NB4 (cell line): ENCODE measurements at regions not wholly inside any gene's neighbourhood (a gene's known extent, or its start where the extent isn't known, plus 50 kb on each side); places are given as distances from the start of the nearest gene placed in this dataset.

Experiments
- DNase-seq: peaks from one replicate; pipeline ENCODE4 v3.0.0; 2010; ENCODE audit warnings: low read depth
- H3K4me3 ChIP-seq: one replicate; pipeline ENCODE4 v1.5.1; 2011; ENCODE audit warnings: mild to moderate bottlenecking, low read depth, low read length, moderate library complexity
- MAX ChIP-seq: IDR thresholded peaks from 2 replicates; pipeline ENCODE4 v1.6.1; 2011; ENCODE audit warnings: low read depth, low read length
- MYC ChIP-seq: IDR thresholded peaks from 2 replicates; pipeline ENCODE4 v1.6.1; 2011; ENCODE audit warnings: low read depth, low read length
- POLR2A ChIP-seq: IDR thresholded peaks from 2 replicates; pipeline ENCODE4 v1.6.1; 2011; ENCODE audit warnings: mild to moderate bottlenecking; ENCODE audit not compliant: insufficient read length; ENCODE audit errors: extremely low read depth
- TF ChIP-seq, protein P1 (sequence below): IDR thresholded peaks from one replicate; pipeline ENCODE4 v1.5.1; 2012; ENCODE audit warnings: low read depth, low read length

GRCh38 chr1:221880182-221880581 is 138.3 kb upstream of the DUSP10 start:
- TF ChIP-seq, protein P1, sequence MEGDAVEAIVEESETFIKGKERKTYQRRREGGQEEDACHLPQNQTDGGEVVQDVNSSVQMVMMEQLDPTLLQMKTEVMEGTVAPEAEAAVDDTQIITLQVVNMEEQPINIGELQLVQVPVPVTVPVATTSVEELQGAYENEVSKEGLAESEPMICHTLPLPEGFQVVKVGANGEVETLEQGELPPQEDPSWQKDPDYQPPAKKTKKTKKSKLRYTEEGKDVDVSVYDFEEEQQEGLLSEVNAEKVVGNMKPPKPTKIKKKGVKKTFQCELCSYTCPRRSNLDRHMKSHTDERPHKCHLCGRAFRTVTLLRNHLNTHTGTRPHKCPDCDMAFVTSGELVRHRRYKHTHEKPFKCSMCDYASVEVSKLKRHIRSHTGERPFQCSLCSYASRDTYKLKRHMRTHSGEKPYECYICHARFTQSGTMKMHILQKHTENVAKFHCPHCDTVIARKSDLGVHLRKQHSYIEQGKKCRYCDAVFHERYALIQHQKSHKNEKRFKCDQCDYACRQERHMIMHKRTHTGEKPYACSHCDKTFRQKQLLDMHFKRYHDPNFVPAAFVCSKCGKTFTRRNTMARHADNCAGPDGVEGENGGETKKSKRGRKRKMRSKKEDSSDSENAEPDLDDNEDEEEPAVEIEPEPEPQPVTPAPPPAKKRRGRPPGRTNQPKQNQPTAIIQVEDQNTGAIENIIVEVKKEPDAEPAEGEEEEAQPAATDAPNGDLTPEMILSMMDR, result no peak
- TF ChIP-seq MAX (no peak), MYC (no peak), POLR2A (no peak)

GRCh38 chr1:221878134-221878533 is 136.2 kb upstream of the DUSP10 start:
- TF ChIP-seq, protein P1, result no peak
- no peak for TF ChIP-seq MAX
- no peak for TF ChIP-seq POLR2A
- TF ChIP-seq MYC, result no peak
- H3K4me3 ChIP-seq, result no peak overlapping the region
- DNase-seq, result no peak

More at GRCh38 chr1:221880182-221880581, 138.3 kb upstream of the DUSP10 start:
- DNase-seq, result no peak
- H3K4me3 ChIP-seq, result no peak overlapping the region

- no peak overlapping the region for H3K4me3 ChIP-seq
- TF ChIP-seq POLR2A (no peak), MYC (no peak), MAX (no peak)
- TF ChIP-seq, protein P1, result no peak
- DNase-seq, result no peak
Measured at GRCh38 chr1:221877311-221877710, 135.4 kb upstream of the DUSP10 start.

DNA sequence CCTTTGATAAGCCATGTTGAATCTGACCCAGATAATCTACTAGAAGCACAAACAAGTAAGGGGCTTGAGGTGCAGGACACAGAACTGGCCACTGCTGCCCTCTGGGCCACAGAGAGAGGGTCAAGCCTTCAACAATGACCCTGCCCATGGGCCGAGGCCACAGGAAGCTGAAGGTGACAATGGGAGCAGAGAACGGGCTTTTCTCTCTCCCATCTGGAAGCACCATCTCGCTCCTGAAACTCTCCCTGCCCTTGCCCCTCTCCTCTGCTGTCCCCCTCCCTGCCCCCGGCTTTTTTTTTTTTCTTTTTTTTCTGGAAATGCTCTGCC is 133.1 kb upstream of the DUSP10 start:
- no peak for TF ChIP-seq POLR2A
- no peak for TF ChIP-seq MAX
- TF ChIP-seq MYC, result no peak
- TF ChIP-seq, protein P1, result no peak
- no peak for DNase-seq

DNA sequence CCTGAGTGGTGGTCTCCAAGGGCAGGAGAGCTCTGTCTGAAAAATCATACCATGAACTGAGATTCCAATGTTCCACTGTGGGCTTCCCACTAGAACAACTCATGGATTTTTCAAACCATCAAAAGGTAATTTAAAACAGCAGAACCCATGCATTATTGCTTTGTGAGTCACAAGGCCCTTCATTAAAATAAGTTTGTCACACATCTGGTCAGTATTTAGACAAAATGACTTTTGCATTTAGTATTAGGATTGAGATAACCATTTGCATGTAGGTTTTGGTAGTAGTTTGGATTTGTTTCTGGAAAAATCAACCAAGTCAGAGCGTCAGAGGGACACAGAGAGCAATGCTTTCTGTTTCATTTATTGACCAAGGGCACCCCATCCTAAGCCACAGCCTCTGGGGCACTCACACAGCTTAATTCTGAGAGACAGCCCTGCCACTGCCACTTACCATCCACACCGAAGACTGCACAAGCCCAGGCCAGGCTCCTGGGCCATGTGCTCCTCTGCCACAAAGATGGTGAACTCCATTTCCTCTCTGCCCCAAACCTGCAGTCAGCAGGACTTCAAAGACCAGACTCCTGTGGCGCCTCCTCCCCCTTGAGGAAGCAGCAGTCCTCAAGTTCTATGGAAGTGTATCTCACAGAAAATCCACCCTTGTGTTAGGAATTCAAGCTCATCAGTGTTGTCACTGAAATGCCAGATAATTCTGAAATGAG is 132.6 kb upstream of the DUSP10 start:
- no peak overlapping the region for H3K4me3 ChIP-seq
- DNase-seq, result peak; percentile 6
- TF ChIP-seq, protein P1, result no peak
- no peak for TF ChIP-seq MYC
- TF ChIP-seq MAX, result 0 out of 2 replicates have a peak, but pooled peaks have one; percentile 13
- TF ChIP-seq POLR2A, result no peak

More for the DNA sequence above, 133.1 kb upstream of the DUSP10 start:
- no peak overlapping the region for H3K4me3 ChIP-seq
